Body of pancreas (tissue), 4 donors: ENCODE measurements at regions not wholly inside any gene's neighbourhood (a gene's known extent, or its start where the extent isn't known, plus 50 kb on each side); places are given as distances from the start of the nearest gene placed in this dataset.

Source experiments
- POLR2A ChIP-seq, 3 donors: fragments of 450-650 bp; IDR thresholded peaks; one replicate each; pipeline ENCODE4 v1.6.1; 2016; ENCODE audit warnings: antibody characterized with exemption in 3 of 3, mild to moderate bottlenecking in 2 of 3
- TF ChIP-seq, protein P1 (sequence below), 7 experiments: fragments of 450-650 bp in 4 of 7; fragments of 200-600 bp in 3 of 7; sonication (generic) in 3 of 7; IDR thresholded peaks; one replicate each; pipeline ENCODE4 v1.5.1; 2016 to 2019; ENCODE audit warnings: antibody characterized with exemption in 7 of 7

DNA sequence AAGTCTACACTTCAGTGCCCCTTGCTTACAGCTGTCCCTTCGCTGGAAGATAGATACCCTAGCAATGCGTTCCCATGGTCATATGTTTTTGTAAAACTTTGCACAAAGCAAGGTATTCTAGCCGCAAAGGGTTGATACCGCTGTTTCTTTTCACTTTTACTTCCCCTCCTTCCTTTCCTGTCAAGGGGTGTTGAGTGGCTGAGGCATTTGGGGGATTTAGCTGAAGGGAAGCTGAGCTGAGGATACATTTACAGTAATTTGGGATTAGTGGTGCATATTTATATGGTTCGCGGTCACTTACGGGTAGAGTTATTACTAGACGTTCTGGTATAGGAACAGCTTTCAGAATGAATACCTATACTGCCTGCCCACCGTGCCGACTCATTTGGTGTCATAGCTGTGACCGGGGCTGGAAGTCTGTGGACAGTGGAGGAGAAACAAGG lies 86.9 kb upstream of the WNT11 start:
- TF ChIP-seq POLR2A (IDR thresholded peaks at IDR 0.05), result no peak
- TF ChIP-seq, protein P1, sequence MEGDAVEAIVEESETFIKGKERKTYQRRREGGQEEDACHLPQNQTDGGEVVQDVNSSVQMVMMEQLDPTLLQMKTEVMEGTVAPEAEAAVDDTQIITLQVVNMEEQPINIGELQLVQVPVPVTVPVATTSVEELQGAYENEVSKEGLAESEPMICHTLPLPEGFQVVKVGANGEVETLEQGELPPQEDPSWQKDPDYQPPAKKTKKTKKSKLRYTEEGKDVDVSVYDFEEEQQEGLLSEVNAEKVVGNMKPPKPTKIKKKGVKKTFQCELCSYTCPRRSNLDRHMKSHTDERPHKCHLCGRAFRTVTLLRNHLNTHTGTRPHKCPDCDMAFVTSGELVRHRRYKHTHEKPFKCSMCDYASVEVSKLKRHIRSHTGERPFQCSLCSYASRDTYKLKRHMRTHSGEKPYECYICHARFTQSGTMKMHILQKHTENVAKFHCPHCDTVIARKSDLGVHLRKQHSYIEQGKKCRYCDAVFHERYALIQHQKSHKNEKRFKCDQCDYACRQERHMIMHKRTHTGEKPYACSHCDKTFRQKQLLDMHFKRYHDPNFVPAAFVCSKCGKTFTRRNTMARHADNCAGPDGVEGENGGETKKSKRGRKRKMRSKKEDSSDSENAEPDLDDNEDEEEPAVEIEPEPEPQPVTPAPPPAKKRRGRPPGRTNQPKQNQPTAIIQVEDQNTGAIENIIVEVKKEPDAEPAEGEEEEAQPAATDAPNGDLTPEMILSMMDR (IDR thresholded peaks at IDR 0.05), result no peak
